ENCODE measurements at regions not wholly inside any gene's neighbourhood (a gene's known extent, or its start where the extent isn't known, plus 50 kb on each side); places are given as distances from the start of the nearest gene placed in this dataset.

- DNase-seq (ENCODE audit: low read depth), result no peak
- H3K36me3 ChIP-seq (ENCODE audit: control insufficient read depth, insufficient read depth, low read length, severe bottlenecking), result no peaks in the 10 kb centered on the region
- H3K9ac ChIP-seq (ENCODE audit: low read length), result no peak overlapping the region
- H3K4me3 ChIP-seq (ENCODE audit: low read length), result no peak overlapping the region
- H3K27me3 ChIP-seq (replicated peaks; ENCODE audit: control insufficient read depth, insufficient read depth, low read length), result no peaks in the 10 kb centered on the region
- H3K4me1 ChIP-seq (ENCODE audit: control insufficient read depth, insufficient read depth, low read length), result no peaks in the 10 kb centered on the region
- H3K9me3 ChIP-seq (ENCODE audit: control insufficient read depth, low read length), result no peaks in the 10 kb centered on the region
Observed at GRCh38 chr10:130723704-130724103, 587.5 kb downstream of the GLRX3 start.

GRCh38 chr10:130725474-130725970, 586.0 kb downstream of the TCERG1L start:
- Histone ChIP-seq H3K4me3 (ENCODE audit: low read length) (no peak overlapping the region), H3K9me3 (ENCODE audit: control insufficient read depth, low read length) (no peaks in the 10 kb centered on the region), H3K9ac (ENCODE audit: low read length) (no peak overlapping the region), H3K36me3 (ENCODE audit: control insufficient read depth, insufficient read depth, low read length, severe bottlenecking) (no peaks in the 10 kb centered on the region), H3K4me1 (ENCODE audit: control insufficient read depth, insufficient read depth, low read length) (no peaks in the 10 kb centered on the region), H3K27me3 (replicated peaks; ENCODE audit: control insufficient read depth, insufficient read depth, low read length) (no peaks in the 10 kb centered on the region)
- no peak for DNase-seq (ENCODE audit: low read depth)

- H3K9ac ChIP-seq (ENCODE audit: low read length), result no peak overlapping the region
- no peaks in the 10 kb centered on the region for H3K27me3 ChIP-seq (replicated peaks; ENCODE audit: control insufficient read depth, insufficient read depth, low read length)
- H3K4me1 ChIP-seq (ENCODE audit: control insufficient read depth, insufficient read depth, low read length), result no peaks in the 10 kb centered on the region
- DNase-seq (ENCODE audit: low read depth), result no peak
- H3K36me3 ChIP-seq (ENCODE audit: control insufficient read depth, insufficient read depth, low read length, severe bottlenecking), result no peaks in the 10 kb centered on the region
- H3K4me3 ChIP-seq (ENCODE audit: low read length), result no peak overlapping the region
- H3K9me3 ChIP-seq (ENCODE audit: control insufficient read depth, low read length), result no peaks in the 10 kb centered on the region
Observed at GRCh38 chr10:130726996-130727725, 584.4 kb downstream of the TCERG1L start.

- no peaks in the 10 kb centered on the region for H3K36me3 ChIP-seq (ENCODE audit: control insufficient read depth, insufficient read depth, low read length, severe bottlenecking)
- no peak overlapping the region for H3K9ac ChIP-seq (ENCODE audit: low read length)
- no peaks in the 10 kb centered on the region for H3K9me3 ChIP-seq (ENCODE audit: control insufficient read depth, low read length)
- H3K27me3 ChIP-seq (replicated peaks; ENCODE audit: control insufficient read depth, insufficient read depth, low read length), result no peaks in the 10 kb centered on the region
- no peak overlapping the region for H3K4me3 ChIP-seq (ENCODE audit: low read length)
- DNase-seq (ENCODE audit: low read depth), result no peak
- no peaks in the 10 kb centered on the region for H3K4me1 ChIP-seq (ENCODE audit: control insufficient read depth, insufficient read depth, low read length)
Observed at GRCh38 chr10:130727766-130728490, 583.6 kb downstream of the TCERG1L start.

GRCh38 chr10:130728531-130729215, 582.8 kb downstream of the TCERG1L start:
- Histone ChIP-seq H3K4me1 (ENCODE audit: control insufficient read depth, insufficient read depth, low read length) (no peaks in the 10 kb centered on the region), H3K36me3 (ENCODE audit: control insufficient read depth, insufficient read depth, low read length, severe bottlenecking) (no peaks in the 10 kb centered on the region), H3K27me3 (replicated peaks; ENCODE audit: control insufficient read depth, insufficient read depth, low read length) (no peaks in the 10 kb centered on the region), H3K9ac (ENCODE audit: low read length) (no peak overlapping the region), H3K9me3 (ENCODE audit: control insufficient read depth, low read length) (no peaks in the 10 kb centered on the region), H3K4me3 (ENCODE audit: low read length) (no peak overlapping the region)
- no peak for DNase-seq (ENCODE audit: low read depth)

GRCh38 chr10:130729876-130730275, 581.6 kb downstream of the TCERG1L start:
- no peaks in the 10 kb centered on the region for H3K9me3 ChIP-seq (ENCODE audit: control insufficient read depth, low read length)
- DNase-seq (ENCODE audit: low read depth), result no peak
- no peak overlapping the region for H3K4me3 ChIP-seq (ENCODE audit: low read length)

GRCh38 chr10:130737186-130737585, 574.3 kb downstream of the TCERG1L start:
- no peak for DNase-seq (ENCODE audit: low read depth)
- Histone ChIP-seq H3K36me3 (ENCODE audit: control insufficient read depth, insufficient read depth, low read length, severe bottlenecking) (no peaks in the 10 kb centered on the region), H3K4me1 (ENCODE audit: control insufficient read depth, insufficient read depth, low read length) (no peaks in the 10 kb centered on the region), H3K27me3 (replicated peaks; ENCODE audit: control insufficient read depth, insufficient read depth, low read length) (no peaks in the 10 kb centered on the region), H3K9me3 (ENCODE audit: control insufficient read depth, low read length) (no peaks in the 10 kb centered on the region), H3K4me3 (ENCODE audit: low read length) (no peak overlapping the region), H3K9ac (ENCODE audit: low read length) (no peak overlapping the region)

More at GRCh38 chr10:130729876-130730275, 581.6 kb downstream of the TCERG1L start:
- H3K9ac ChIP-seq (ENCODE audit: low read length), result no peak overlapping the region
- H3K36me3 ChIP-seq (ENCODE audit: control insufficient read depth, insufficient read depth, low read length, severe bottlenecking), result no peaks in the 10 kb centered on the region
- H3K27me3 ChIP-seq (replicated peaks; ENCODE audit: control insufficient read depth, insufficient read depth, low read length), result no peaks in the 10 kb centered on the region
- H3K4me1 ChIP-seq (ENCODE audit: control insufficient read depth, insufficient read depth, low read length), result no peaks in the 10 kb centered on the region

GRCh38 chr10:130737621-130738020, 573.9 kb downstream of the TCERG1L start:
- H3K4me1 ChIP-seq (ENCODE audit: control insufficient read depth, insufficient read depth, low read length), result no peaks in the 10 kb centered on the region
- no peak overlapping the region for H3K4me3 ChIP-seq (ENCODE audit: low read length)
- H3K36me3 ChIP-seq (ENCODE audit: control insufficient read depth, insufficient read depth, low read length, severe bottlenecking), result no peaks in the 10 kb centered on the region
- no peaks in the 10 kb centered on the region for H3K27me3 ChIP-seq (replicated peaks; ENCODE audit: control insufficient read depth, insufficient read depth, low read length)
- no peaks in the 10 kb centered on the region for H3K9me3 ChIP-seq (ENCODE audit: control insufficient read depth, low read length)
- DNase-seq (ENCODE audit: low read depth), result peak; percentile 9
- H3K9ac ChIP-seq (ENCODE audit: low read length), result no peak overlapping the region

GRCh38 chr10:130739016-130739756, 572.3 kb downstream of the TCERG1L start:
- no peak overlapping the region for H3K9ac ChIP-seq (ENCODE audit: low read length)
- H3K4me3 ChIP-seq (ENCODE audit: low read length), result no peak overlapping the region
- H3K27me3 ChIP-seq (replicated peaks; ENCODE audit: control insufficient read depth, insufficient read depth, low read length), result no peaks in the 10 kb centered on the region
- no peaks in the 10 kb centered on the region for H3K36me3 ChIP-seq (ENCODE audit: control insufficient read depth, insufficient read depth, low read length, severe bottlenecking)
- no peaks in the 10 kb centered on the region for H3K9me3 ChIP-seq (ENCODE audit: control insufficient read depth, low read length)
- H3K4me1 ChIP-seq (ENCODE audit: control insufficient read depth, insufficient read depth, low read length), result no peaks in the 10 kb centered on the region
- no peak for DNase-seq (ENCODE audit: low read depth)

- Histone ChIP-seq H3K36me3 (ENCODE audit: control insufficient read depth, insufficient read depth, low read length, severe bottlenecking) (no peaks in the 10 kb centered on the region), H3K9me3 (ENCODE audit: control insufficient read depth, low read length) (no peaks in the 10 kb centered on the region), H3K4me1 (ENCODE audit: control insufficient read depth, insufficient read depth, low read length) (no peaks in the 10 kb centered on the region), H3K4me3 (ENCODE audit: low read length) (no peak overlapping the region), H3K27me3 (replicated peaks; ENCODE audit: control insufficient read depth, insufficient read depth, low read length) (no peaks in the 10 kb centered on the region), H3K9ac (ENCODE audit: low read length) (no peak overlapping the region)
- DNase-seq (ENCODE audit: low read depth), result no peak
Observed at GRCh38 chr10:130739757-130740145, 571.8 kb downstream of the TCERG1L start.

GRCh38 chr10:130740166-130740565, 571.4 kb downstream of the TCERG1L start:
- Histone ChIP-seq H3K9me3 (ENCODE audit: control insufficient read depth, low read length) (no peaks in the 10 kb centered on the region), H3K4me3 (ENCODE audit: low read length) (no peak overlapping the region), H3K27me3 (replicated peaks; ENCODE audit: control insufficient read depth, insufficient read depth, low read length) (no peaks in the 10 kb centered on the region), H3K9ac (ENCODE audit: low read length) (no peak overlapping the region), H3K36me3 (ENCODE audit: control insufficient read depth, insufficient read depth, low read length, severe bottlenecking) (no peaks in the 10 kb centered on the region), H3K4me1 (ENCODE audit: control insufficient read depth, insufficient read depth, low read length) (no peaks in the 10 kb centered on the region)
- DNase-seq (ENCODE audit: low read depth), result no peak
